NB4 (cell line): ENCODE measurements at regions not wholly inside any gene's neighbourhood (a gene's known extent, or its start where the extent isn't known, plus 50 kb on each side); places are given as distances from the start of the nearest gene placed in this dataset.

ENCODE experiments used
- POLR2A ChIP-seq: IDR thresholded peaks from 2 replicates; pipeline ENCODE4 v1.6.1; 2011; ENCODE audit warnings: mild to moderate bottlenecking; ENCODE audit not compliant: insufficient read length; ENCODE audit errors: extremely low read depth
- TF ChIP-seq, protein P1 (sequence below): IDR thresholded peaks from 2 replicates; pipeline ENCODE4 v1.6.1; 2011; ENCODE audit warnings: low read depth, low read length
- TF ChIP-seq, protein P2 (sequence below): IDR thresholded peaks from one replicate; pipeline ENCODE4 v1.5.1; 2012; ENCODE audit warnings: low read depth, low read length

DNA sequence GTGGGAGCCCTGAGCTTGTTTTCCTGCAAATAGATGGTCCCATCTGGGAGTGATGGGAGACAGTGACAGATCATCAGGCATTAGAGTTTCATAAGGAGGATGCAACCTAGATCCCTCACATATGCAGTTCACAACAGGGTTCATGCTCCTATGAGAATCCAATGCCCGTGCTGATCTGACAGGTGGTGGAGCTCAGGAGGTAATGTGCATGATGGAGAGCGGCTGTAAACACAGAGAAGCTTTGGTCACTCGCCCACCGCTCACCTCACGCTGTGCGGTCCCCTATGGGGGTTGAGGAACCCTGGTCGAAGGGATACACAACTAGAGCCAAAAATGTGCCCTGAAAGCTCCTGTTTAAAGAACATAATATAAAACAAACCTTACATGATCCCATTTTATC is 88.5 kb upstream of the CREB5 start:
- TF ChIP-seq, protein P1, sequence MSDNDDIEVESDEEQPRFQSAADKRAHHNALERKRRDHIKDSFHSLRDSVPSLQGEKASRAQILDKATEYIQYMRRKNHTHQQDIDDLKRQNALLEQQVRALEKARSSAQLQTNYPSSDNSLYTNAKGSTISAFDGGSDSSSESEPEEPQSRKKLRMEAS: no peak
- TF ChIP-seq, protein P2, sequence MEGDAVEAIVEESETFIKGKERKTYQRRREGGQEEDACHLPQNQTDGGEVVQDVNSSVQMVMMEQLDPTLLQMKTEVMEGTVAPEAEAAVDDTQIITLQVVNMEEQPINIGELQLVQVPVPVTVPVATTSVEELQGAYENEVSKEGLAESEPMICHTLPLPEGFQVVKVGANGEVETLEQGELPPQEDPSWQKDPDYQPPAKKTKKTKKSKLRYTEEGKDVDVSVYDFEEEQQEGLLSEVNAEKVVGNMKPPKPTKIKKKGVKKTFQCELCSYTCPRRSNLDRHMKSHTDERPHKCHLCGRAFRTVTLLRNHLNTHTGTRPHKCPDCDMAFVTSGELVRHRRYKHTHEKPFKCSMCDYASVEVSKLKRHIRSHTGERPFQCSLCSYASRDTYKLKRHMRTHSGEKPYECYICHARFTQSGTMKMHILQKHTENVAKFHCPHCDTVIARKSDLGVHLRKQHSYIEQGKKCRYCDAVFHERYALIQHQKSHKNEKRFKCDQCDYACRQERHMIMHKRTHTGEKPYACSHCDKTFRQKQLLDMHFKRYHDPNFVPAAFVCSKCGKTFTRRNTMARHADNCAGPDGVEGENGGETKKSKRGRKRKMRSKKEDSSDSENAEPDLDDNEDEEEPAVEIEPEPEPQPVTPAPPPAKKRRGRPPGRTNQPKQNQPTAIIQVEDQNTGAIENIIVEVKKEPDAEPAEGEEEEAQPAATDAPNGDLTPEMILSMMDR: no peak
- TF ChIP-seq POLR2A: no peak
